DMS 273 (cell line): ENCODE measurements at regions not wholly inside any gene's neighbourhood (a gene's known extent, or its start where the extent isn't known, plus 50 kb on each side); places are given as distances from the start of the nearest gene placed in this dataset.

Experiments used
- DNase-seq: peaks from one replicate; lab custom pipeline; 2025; ENCODE audit not compliant: unreplicated experiment; lab: John Stamatoyannopoulos, UW

DNA sequence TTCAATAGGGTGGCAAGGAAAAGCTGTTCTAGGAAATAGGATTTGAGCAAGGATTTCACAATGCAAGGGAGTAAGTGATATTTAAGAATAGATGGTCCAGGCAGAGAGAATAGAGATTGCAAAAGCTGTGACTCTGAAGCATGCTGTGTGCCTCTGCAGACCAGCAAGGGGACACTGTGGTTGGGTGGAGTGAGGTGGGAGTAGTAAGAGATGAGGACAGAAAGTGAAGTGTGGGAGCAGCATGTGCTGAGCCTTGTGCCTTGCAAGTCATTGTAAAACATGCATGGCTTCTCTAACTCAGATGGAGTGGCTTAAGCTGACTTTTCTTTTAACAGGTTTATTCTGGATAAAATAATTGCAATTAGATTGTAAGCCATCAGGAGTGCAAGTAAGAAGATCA, 442.4 kb downstream of the CCSER2 start:
- DNase-seq, result no peak

DNA sequence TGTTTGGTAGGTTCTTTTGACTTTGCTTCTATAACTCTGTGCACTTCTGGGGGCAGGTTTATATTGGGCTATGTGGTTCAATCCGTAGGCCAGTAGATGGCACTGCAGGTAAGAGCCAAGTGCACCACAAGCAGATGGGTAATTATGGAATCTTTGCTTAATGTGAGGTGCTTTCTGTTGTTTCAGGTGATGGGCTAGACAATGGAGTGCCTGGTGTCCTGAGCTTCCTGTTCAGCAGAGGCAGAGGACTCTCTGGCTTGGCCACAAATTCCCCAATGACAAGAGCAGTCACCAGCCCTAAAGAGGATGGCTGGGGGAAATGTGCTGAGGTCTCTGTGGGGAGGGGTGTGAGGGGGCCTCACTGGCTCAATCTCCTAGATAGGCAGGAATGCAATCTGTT, 455.0 kb downstream of the CCSER2 start:
- DNase-seq, result peak; percentile 65

DNA sequence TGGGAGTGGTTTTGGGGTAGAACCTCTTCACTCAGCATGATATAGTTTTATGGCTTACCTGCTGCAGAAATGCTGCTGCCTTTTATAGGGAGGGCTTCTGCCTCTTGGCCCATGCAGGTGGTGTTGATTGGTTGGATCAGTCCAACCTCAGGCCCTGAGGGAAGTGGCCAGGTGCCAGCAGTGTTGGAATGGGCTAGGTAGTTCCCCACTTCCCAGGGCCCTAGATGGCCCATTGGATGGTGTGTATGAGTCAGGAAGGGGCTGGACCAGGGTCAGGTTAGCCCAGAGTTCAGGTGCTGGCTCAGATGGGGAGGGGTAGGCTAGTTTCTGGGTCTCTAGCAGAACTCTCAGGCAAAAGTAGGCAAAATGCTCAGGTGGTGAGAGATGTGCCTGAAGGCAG, 455.5 kb downstream of the CCSER2 start:
- DNase-seq, result no peak

DNA sequence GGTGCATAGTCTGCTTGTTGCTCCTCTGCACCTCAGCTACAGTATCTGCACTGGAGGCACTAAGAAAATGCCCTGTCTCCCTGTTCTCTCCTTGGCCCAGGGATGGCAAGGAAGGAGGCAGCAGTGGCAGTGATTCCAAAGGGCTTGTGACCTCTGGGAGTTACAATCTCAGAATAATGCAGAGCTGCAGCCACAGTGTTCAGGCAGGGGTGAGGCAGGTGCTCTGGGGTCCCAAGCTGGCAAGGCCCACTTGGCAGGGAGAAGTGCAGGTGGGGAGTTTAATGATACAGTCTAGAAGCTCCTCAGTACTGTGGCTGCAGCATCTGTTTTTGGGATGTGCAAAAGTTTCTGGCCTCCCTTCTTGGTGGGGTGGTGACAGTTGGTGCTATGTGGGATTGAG, 456.4 kb downstream of the CCSER2 start:
- no peak for DNase-seq

DNA sequence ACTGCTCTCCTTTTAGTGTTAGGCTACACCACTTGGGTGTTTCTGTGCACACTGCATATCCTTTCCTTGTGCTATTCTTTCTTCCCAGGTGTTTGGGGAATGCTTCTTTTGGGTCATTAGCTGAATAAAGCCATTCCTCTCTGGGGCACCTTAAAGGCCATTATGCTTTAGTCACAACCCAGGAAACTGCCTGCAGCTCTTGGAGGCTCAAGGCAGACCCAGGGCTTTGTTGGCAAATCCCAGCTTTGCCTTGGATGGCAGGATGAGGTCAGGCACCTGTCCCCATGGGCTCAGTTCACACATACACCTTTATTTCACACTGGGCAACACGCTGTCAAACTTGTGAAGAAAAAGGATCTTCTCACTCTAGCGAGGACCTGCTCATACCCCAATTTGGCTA, 460.6 kb downstream of the CCSER2 start:
- no peak for DNase-seq

DNA sequence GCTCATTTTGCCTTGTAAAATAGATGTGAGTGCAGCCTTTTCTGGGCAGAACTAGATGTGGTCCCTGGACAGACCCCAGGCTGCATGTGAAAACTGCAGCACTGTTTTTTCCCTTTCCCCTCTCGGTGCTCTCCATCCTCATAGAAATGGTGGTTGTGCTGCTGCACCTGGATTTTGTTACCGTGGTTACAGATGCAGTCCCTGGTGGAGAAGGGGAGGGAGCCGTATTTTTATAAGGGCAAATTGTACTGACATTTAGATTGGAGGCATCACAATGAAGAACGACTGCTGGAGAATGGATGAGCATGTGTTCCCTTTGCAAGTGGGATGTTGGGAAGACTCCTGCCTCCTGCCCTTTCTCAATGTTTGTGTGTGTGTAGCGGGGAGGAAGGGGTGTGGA, 469.9 kb downstream of the CCSER2 start:
- no peak for DNase-seq

DNA sequence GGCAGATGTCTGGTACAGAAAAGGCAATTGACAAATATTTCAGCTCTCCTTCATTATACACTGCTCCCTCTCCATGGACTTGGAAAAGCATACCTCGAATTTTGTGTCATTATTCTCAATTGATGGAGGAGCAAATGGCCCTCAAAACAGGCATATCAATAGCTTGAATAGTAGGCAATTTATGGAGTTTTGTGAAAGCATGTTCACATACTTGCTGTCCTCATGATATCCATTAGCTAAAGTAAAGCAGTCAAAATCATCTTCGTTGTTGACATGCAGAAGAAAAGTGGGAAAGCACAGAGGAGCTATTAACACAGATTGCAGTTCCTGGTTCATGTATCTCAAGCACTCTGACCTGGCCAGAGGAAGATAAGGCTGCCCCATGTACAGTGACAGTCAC, 472.8 kb downstream of the CCSER2 start:
- no peak for DNase-seq

DNA sequence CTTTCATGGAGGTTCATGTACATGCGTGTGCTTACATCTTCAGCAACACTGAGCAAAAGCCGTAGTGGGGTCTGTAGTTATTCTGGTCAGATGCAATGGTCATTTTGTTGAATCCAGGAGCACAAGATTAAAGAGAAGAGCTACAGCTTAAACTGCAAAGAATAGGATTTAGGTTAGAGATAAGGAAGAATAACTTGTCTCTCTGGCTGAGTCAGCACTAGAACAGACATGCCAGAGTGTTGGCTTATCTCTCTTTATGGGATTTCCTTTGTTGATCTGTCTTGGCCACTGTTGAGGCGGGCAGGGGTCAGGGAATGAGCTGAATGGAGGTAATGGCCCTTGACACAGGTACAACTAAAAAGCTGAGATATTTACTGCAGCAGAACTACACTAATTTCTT, 473.5 kb downstream of the CCSER2 start:
- no peak for DNase-seq

DNA sequence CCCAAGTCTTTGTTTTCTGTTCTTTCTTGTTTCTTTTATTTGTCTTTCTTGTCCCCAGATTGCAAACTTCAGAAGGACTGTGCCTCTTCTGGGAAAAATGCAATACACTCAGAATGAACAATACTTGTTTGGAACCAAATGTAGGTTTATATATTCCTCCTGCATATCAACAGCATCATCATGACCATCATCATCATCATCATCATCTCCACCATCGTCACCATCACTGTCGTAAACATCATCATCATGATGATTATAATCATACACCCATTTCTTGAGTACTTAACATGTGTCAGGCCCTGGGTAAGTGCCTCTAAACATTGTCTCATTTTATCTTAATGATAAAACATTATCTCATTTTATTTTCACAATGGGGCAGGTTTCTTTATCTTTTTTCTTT, 476.8 kb downstream of the CCSER2 start:
- DNase-seq, result no peak

DNA sequence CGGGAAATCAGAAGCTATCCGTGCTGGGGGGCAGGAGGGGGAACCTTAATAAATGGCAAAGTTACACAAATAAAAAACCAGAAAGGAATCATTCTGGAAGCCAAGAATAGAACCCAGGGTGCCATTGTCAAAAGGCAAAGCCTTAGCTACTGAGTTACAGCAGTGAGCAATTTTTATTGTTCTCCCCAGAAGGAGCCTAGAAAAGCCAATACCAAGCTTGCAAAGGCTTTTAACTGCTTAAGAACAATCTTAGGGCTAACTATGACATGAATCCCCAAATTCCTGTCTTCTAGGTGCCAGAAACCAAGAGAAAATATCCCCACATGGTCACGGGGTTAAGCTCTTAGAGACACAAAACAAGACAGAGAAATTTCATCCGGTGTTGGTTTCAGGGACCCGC, 482.7 kb downstream of the CCSER2 start:
- no peak for DNase-seq

DNA sequence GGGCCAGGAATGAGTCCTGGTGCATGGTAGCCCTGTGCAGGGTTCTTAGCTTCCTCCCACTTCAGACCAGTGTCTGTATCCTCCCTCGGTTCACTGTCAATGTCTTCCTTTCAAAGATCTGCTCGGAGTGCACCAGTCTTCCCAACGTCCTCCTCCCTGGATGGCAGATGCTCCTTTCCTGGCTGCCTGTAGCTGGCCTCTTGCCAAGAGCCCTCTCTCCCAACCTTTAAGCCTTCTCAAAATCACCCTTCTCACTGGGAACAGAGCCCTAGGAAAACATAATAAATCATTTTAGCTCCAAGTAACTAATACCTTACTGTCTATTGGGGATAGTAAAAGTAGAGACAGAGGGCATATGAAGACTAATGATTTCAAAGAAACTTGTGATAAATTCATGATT, 490.6 kb downstream of the CCSER2 start:
- peak; percentile 59 for DNase-seq

DNA sequence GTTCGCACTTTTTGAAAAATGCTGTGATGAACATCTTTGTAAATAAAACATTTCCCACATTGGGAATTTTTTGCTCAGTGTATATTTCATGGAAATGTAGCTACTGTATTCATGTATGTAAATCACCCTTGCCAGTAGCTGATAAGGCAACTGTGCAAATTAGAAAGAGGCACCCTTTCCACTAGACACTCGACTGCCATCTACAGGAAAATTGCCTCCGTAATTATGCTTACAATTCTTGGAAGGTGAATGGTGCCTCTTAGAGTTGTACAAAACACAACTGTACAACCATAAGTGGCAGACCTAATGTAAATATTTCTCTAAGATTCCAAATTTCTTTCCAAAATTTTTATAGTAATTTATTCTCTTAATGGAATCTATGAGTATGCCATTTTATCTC, 491.7 kb downstream of the CCSER2 start:
- DNase-seq, result peak; percentile 79

DNA sequence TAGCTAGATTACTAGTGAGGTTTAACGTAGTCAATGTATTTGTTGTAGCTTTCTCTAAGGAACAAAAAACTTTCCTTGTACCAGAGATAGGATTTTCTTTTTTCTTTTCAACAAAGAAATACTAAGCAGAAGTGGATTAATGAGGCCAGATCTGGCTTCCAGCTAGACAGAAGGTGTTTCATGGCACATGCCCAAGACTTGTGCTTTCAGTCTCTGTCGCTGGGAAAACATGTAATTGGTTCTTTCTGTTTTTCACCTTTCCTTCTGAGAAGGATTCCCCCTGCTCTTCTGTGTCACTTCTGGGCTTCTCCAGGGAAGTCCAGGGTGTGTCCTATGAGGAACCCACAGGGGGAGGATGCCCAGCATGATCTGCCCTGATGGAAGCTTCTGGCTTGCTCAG, 492.2 kb downstream of the CCSER2 start:
- peak; percentile 78 for DNase-seq

DNA sequence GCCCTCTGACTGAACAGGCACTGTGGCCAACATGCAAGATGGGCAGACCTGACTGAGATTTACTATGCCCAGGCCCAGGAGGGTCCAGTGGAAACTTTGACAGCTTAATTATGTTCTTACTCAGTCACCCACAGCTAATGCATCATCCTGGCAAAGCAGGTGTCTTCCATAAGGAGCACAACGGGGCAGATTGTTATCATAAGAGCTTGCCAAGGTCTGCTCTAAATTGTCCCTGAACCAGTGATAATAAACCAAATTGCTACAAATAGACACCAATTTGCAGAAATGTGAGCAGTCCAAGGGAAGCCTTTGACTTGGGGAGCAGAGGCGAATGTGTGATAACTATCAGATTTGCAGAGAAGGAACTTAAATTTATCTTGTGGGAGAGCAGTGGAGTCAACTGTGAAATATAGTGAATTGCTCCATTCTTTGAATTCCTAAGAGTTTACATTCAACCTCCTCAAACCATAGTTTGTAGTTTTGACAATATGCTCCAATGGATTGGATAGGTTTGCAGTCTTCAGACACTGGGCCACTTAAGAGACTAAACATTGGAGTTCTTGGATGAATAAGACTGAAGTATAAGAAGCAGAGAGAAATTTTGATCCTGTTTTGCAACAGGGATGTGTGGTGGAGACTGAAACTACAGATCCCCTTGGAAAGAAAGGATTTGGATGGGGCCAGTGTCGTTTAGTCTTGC, 494.7 kb downstream of the CCSER2 start:
- DNase-seq, result peak; percentile 52

DNA sequence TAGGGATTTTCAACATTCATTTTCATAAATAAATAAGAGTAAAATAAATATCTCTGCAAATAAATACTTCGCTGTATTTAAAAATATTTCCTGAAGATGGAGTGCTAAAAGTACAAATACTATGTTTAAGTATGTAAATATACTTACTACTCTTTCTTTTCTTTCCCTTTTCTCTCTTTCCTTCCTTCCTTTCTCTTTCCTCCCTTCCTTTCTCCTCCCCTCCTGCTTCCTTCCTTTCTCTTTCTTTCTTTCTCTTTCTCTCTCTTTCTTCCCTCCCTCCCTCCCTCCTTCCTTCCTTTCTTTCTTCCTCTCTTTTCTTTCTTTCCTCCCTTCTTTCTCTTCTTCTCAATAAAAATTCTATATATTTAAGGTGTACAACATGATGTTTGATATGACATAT, 496.1 kb downstream of the CCSER2 start:
- no peak for DNase-seq

DNA sequence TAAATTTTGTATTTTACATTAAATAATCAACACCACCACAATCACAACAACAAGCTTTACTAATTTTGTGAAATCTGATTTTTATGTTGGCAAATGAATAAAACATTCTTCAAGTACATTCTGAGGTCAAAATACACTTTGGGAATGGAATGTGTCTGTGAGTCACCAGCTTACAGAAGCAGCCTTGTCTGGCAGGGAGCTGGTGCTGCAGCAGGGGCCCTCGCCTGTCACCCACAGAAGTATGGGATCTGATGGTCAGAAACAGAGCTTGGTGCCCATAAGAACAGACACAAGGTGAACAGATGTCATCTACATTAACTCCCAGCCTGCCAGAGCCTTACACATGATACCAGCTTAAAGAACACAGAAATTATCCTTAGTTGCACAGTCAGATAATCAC, 496.9 kb downstream of the CCSER2 start:
- peak; percentile 39 for DNase-seq

DNA sequence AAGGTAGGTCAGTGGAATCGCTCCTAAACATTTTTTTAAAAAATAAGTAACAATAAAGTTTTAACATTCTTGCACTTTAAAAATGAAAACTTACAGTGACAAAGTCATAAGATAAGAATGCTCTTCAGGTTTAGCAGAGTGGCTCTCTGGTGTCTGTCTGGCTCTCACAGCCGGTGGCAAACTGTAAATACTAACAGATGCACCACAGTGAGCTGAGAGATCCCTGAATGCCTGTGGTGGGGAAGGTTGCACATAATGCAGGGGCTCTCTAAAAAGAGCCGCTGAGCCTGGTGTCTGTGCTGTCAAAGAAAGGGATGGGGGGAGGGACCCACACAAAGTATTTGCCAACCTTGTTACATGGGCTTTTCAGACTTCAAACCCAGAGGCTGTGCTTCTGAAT, 498.3 kb downstream of the CCSER2 start:
- peak; percentile 28 for DNase-seq

DNA sequence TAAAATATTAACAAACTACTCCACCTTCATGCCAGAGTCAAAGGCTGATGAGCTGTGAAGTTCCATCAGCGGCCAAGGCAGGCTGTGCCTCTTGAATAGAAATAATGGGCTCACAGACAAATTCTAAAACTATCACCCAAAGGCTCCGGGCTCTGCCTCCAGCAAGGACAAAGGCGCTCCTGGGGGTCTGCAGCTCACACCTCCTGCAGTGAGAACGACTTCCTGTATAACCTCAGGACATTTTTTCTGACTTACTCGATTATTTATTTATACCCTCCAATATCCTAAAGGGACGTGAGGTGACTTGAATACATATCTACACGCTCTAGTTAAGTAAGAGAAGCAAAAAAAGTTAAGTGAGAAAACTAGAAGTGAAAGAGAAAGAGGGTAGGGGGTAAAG, 500.7 kb downstream of the CCSER2 start:
- no peak for DNase-seq

DNA sequence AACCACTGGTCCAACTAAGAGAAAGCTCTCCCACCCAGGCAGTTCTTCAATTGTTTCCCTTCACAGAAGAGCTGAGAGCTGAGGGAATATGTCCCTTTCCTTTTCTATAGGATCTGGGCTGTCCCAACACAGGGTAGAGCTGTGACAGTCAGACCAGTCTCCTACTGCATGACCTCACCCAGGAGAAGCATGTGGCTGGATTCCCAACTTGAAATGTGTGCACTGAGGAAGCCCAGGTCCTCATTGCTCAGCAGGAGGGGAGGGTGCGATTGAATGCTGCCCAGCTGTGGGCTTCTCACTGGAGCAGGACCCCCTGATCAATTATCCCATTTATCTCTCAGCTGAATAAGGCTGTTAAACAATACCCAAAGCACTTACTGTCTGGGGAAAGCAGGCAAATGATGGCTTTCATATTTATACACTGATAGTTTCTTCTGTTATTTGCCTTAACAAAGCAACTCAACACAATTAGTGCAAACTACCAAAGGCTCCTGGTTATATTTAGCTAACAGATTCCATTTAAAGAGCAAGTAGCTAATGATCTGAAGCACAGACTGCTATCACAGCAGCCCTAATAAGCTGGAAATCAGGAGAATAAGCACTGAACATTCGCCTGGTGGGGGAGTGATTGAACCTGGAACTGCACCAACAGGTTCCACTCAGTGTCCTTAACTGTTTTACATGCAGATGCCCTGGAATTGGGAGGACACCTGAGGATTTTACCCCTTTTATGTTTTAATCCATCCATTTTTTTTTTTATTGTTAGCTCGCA, 508.8 kb downstream of the CCSER2 start:
- no peak for DNase-seq

DNA sequence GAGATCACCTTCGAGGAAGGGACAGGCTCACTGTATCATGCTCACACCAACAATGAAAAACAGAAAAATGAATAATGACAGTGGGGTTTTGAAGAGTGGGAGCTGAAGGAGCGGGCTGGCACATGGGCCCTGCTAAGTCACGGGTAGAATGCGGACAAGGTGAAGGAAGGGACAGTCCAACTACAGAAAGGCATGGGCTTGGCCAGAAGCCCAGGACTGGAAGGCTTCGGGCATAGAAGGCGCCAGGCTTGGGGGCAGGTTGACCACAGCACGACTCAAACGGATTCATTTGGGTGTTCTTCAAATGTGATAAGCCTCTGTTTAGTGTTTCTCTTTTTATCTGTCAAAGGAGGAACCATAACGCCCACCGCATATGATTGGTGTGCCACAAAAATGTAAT, 509.5 kb downstream of the CCSER2 start:
- no peak for DNase-seq

DNA sequence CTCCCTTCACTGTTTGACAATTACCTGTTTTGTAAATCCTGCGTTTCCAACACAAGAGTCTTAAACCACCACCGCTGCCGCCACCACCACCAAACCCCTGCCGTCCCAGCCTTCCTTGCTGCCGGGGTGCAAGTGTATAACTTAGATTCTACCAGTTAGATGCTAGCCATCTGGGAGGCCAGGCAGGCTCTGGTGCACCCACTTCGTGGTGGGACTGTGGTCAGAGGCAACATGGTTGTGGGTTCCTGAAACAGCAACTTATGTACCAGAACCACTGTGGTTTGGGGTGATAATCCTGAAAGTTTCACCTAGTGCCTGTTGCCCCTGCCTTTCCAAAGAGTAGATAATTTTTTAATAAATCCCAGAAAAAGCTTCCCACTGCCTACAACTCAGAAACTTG, 510.5 kb downstream of the CCSER2 start:
- no peak for DNase-seq

DNA sequence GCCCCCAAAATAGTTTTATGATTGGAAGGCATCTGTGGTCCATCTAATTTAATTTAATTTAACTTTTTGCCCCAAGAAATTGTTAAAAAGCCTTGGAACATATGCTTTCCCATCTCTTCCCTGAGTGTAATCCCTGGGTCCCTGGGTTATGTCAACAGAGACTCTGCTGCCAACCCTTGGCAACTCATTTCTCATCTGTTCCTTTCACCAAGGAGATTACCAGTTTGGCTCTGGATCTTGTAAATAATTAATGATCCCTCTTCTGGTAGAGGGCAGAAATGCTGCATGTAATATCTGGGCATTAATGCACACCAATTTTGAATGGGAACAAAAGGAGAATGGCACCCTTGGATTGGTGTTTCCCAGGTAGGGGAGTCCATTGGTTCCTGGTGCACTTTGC, 514.2 kb downstream of the CCSER2 start:
- DNase-seq, result peak; percentile 61

DNA sequence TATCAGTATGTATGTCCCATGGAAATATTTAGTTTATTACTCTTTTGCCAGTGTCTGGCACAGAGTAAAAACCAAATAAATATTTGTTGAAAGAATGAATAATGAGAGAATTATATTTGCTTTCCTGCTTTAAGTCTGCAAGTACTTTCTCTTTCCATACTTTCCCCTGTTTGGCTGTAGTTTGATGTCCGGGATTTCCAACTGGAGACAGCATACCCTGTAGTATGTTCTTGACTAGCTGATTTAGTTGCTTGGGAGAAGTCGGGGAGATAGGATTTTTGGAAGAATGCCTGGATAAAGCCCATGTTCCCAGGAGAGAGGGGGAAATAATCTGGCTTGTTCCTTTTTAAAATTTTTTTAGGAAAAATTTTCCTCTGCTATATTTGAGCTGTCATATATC, 516.1 kb downstream of the CCSER2 start:
- no peak for DNase-seq
